Tibial nerve (tissue), 4 donors: ENCODE measurements at regions not wholly inside any gene's neighbourhood (a gene's known extent, or its start where the extent isn't known, plus 50 kb on each side); places are given as distances from the start of the nearest gene placed in this dataset.
A peak's percentile ranks its signal among the peaks of the same experiment; 100 is the strongest.

Experiments used
- DNase-seq, 2 donors: peaks; one replicate each; pipeline ENCODE4 v3.0.0-alpha.2; 2019; ENCODE audit warnings: low spot score in 2 of 2
- H3K27ac ChIP-seq, 4 donors: fragments of 200-600 bp; sonication (generic) in 3 of 4; one replicate each; pipeline ENCODE4 v1.5.1; 2017 to 2019; ENCODE audit warnings: mild to moderate bottlenecking in 1 of 4
- H3K27me3 ChIP-seq, 2 donors: fragments of 200-600 bp; sonication (generic) in 1 of 2; one replicate each; pipeline versions ENCODE4 v1.5.1 to v1.6.0; 2017 to 2019
- H3K36me3 ChIP-seq, 3 donors: fragments of 200-600 bp; sonication (generic); one replicate each; pipeline ENCODE4 v1.5.1; 2018 to 2019
- H3K4me1 ChIP-seq, 4 donors: fragments of 200-600 bp; sonication (generic) in 3 of 4; one replicate each; pipeline ENCODE4 v1.5.1; 2017 to 2019
- H3K4me3 ChIP-seq, 4 donors: fragments of 200-600 bp; sonication (generic) in 3 of 4; one replicate each; pipeline ENCODE4 v1.5.1; 2017 to 2019; ENCODE audit warnings: mild to moderate bottlenecking in 1 of 4, moderate library complexity in 1 of 4
- H3K9me3 ChIP-seq, 4 donors: fragments of 200-600 bp; sonication (generic) in 3 of 4; one replicate each; pipeline ENCODE4 v1.5.1; 2017 to 2019
- CTCF ChIP-seq, 5 experiments: fragments of 200-600 bp in 3 of 5; fragments of 450-650 bp in 2 of 5; sonication (generic) in 3 of 5; IDR thresholded peaks; one replicate each; pipeline ENCODE4 v1.5.1; 2016 to 2019; ENCODE audit warnings: antibody characterized with exemption in 5 of 5, mild to moderate bottlenecking in 3 of 5, moderate library complexity in 2 of 5
- EP300 ChIP-seq, 2 donors: sonication (generic); formaldehyde crosslinking; IDR thresholded peaks; one replicate each; pipeline ENCODE4 v1.6.1; 2017; ENCODE audit warnings: antibody characterized with exemption in 2 of 2, mild to moderate bottlenecking in 1 of 2
- POLR2A ChIP-seq, 2 donors: fragments of 450-650 bp; IDR thresholded peaks; one replicate each; pipeline ENCODE4 v1.6.1; 2017; ENCODE audit warnings: antibody characterized with exemption in 2 of 2, mild to moderate bottlenecking in 2 of 2, moderate library complexity in 2 of 2
- WGBS, 2 donors: methylation state at CpG; one replicate each; pipeline ENCODE4 v1.1.5; 2018; 5-methylcytosine and 5-hydroxymethylcytosine counted together

GRCh38 chr12:4138051-4138450, 135.5 kb upstream of the CCND2 start:
- Histone ChIP-seq H3K27ac (no peak overlapping the region), H3K36me3 (no peaks in the 10 kb centered on the region), H3K4me1 (peaks cover 0 to 21% (median 8%) of the 10 kb centered on the region in 4 donors), H3K9me3 (no peaks in the 10 kb centered on the region), H3K27me3 (no peaks in the 10 kb centered on the region), H3K4me3 (no peak overlapping the region)
- TF ChIP-seq EP300 (IDR thresholded peaks at IDR 0.05) (no peak), CTCF (IDR thresholded peaks at IDR 0.05) (no peak), POLR2A (IDR thresholded peaks at IDR 0.05) (no peak)
- WGBS, 2 donors = 75 to 76% methylated on average over 2 of the region's 2 CpGs
- no peak for DNase-seq

GRCh38 chr12:4137441-4137840, 136.1 kb upstream of the CCND2 start:
- TF ChIP-seq POLR2A (IDR thresholded peaks at IDR 0.05) (no peak), EP300 (IDR thresholded peaks at IDR 0.05) (no peak), CTCF (IDR thresholded peaks at IDR 0.05) (no peak)
- no peak for DNase-seq
- 75 to 86% methylated on average over 5 of the region's 5 CpGs for WGBS, 2 donors

GRCh38 chr12:4137015-4137414, 136.5 kb upstream of the CCND2 start:
- no peak overlapping the region for H3K27ac ChIP-seq
- H3K36me3 ChIP-seq = no peaks in the 10 kb centered on the region
- no peak overlapping the region for H3K4me3 ChIP-seq
- no peak for DNase-seq
- no peaks in the 10 kb centered on the region for H3K9me3 ChIP-seq
- TF ChIP-seq EP300 (IDR thresholded peaks at IDR 0.05) = no peak
- no peak for TF ChIP-seq POLR2A (IDR thresholded peaks at IDR 0.05)
- no peak for TF ChIP-seq CTCF (IDR thresholded peaks at IDR 0.05)
- H3K27me3 ChIP-seq = no peaks in the 10 kb centered on the region
- 60 to 68% methylated on average over 5 of the region's 5 CpGs for WGBS, 2 donors
- peaks cover 0 to 21% (median 8%) of the 10 kb centered on the region in 4 donors for H3K4me1 ChIP-seq

More at GRCh38 chr12:4137441-4137840, 136.1 kb upstream of the CCND2 start:
- Histone ChIP-seq H3K4me1 (peaks cover 0 to 21% (median 8%) of the 10 kb centered on the region in 4 donors), H3K36me3 (no peaks in the 10 kb centered on the region), H3K4me3 (no peak overlapping the region), H3K9me3 (no peaks in the 10 kb centered on the region), H3K27ac (no peak overlapping the region), H3K27me3 (no peaks in the 10 kb centered on the region)

GRCh38 chr12:4135919-4136605, 137.5 kb upstream of the CCND2 start:
- Histone ChIP-seq H3K27me3 (no peaks in the 10 kb centered on the region), H3K27ac (peak overlapping the region in 2 of 4 donors; percentile 16 to 59), H3K4me1 (peaks cover 0 to 17% (median 8%) of the 10 kb centered on the region in 4 donors), H3K4me3 (no peak overlapping the region), H3K36me3 (no peaks in the 10 kb centered on the region), H3K9me3 (peaks cover 0 to 6% (median 0%) of the 10 kb centered on the region in 4 donors)
- TF ChIP-seq CTCF (IDR thresholded peaks at IDR 0.05) = no peak
- TF ChIP-seq POLR2A (IDR thresholded peaks at IDR 0.05) = no peak
- peak in 1 of 2 donors; percentile 45 for TF ChIP-seq EP300 (IDR thresholded peaks at IDR 0.05)
- DNase-seq = no peak
- WGBS, 2 donors = 29 to 30% methylated on average over 12 of the region's 12 CpGs

GRCh38 chr12:4134448-4135263, 138.9 kb upstream of the CCND2 start:
- H3K4me3 ChIP-seq = no peak overlapping the region
- H3K36me3 ChIP-seq = no peaks in the 10 kb centered on the region
- TF ChIP-seq CTCF (IDR thresholded peaks at IDR 0.05) (no peak), POLR2A (IDR thresholded peaks at IDR 0.05) (no peak), EP300 (IDR thresholded peaks at IDR 0.05) (no peak)
- H3K27ac ChIP-seq = no peak overlapping the region
- H3K4me1 ChIP-seq = peaks cover 0 to 16% (median 8%) of the 10 kb centered on the region in 4 donors
- 28 to 32% methylated on average over 12 of the region's 12 CpGs for WGBS, 2 donors
- no peaks in the 10 kb centered on the region for H3K27me3 ChIP-seq
- DNase-seq = no peak
- H3K9me3 ChIP-seq = peaks cover 0 to 7% (median 0%) of the 10 kb centered on the region in 4 donors
